Stimulated activated naive CD4-positive, alpha-beta T cell treated with Interleukin-2 at 50 U/mL for 16 hours (primary cell): ENCODE measurements at regions not wholly inside any gene's neighbourhood (a gene's known extent, or its start where the extent isn't known, plus 50 kb on each side); places are given as distances from the start of the nearest gene placed in this dataset.

ENCODE experiments used
- DNase-seq: peaks from one replicate; lab custom pipeline; 2025; lab: John Stamatoyannopoulos, UW

DNA sequence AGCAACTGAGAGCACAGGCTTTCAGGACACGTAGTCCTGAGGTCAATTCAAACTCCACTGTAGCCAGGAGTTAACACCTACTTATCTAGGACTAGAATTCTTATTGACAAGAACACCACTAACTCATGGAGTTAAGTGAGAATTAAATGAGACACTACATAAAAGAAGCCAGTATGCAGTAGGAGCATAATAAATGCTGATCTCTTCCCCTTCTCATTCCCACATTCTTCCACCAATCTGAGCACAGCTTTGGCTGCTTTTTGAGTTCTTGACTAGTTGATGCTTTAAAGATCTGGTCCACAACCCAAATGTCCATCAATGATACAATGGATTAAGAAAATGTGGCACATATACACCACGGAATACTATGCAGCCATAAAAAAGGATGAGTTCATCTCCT, 55.2 kb downstream of the TTC32 start:
- DNase-seq, result no peak

- no peak for DNase-seq
These were observed 55.8 kb downstream of the TTC32 start for GRCh38 chr2:19846030-19846429.

- no peak for DNase-seq
These were observed 56.4 kb downstream of the TTC32 start for GRCh38 chr2:19845323-19845920.

DNA sequence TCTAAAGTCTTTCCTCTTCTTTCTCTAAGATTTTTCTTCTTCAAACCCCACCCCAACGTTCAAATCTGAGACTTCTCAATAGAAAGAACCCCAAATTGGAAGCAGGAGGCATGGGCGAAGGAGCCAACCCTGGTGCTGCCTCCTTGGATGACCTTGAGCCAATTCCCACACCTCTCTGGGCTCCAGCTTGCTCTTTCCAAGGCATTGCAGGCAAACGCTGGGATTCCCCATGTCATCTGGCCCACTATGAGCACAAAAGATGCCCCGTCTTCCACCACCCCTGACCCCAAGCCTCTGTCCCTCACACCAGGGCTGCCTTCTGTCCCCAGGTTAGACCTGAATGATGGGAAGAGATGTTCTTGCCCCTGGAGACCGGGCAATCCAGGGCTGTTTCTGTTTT, 57.0 kb downstream of the TTC32 start:
- DNase-seq, result no peak

GRCh38 chr2:19843992-19844515, 57.7 kb downstream of the TTC32 start:
- no peak for DNase-seq

DNA sequence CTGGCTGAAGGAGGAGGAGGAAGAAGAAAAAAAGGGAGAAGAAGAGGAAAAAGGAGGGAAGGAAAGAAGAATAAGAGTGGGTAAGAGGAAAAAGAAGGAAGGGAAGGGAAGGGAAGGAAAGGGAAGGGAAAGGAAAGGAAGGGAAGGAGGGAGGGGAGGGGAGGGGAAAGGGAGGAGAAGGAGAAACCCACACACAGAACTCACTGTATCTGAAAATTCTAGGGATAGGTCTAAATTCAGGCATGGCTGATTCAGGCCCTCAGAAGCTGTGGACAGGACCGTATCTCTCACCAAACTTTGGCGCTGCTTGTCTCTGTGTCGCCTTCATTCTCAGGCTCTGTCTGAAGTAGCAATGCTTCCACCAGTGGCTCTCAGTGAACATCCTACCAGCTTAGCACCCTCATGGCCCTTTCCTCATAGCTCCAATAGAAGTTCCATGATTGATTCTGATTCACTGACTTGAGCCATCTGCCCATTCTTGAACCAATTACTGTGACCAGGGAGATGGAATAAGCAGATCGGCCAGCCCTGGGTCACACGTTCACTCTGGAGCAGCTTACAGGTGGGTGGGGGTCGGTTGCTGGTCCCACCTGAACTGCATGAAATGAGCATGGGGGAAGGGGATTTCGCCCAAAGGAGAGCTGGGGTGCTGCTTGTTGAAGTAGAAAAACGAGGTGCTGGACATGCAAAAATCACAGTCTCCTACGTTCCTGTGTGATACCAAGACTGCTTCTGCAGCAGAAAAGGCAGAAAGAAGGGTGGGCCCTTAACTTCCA, 59.7 kb downstream of the TTC32 start:
- DNase-seq, result no peak

- DNase-seq, result peak; percentile 0
These were observed 62.3 kb downstream of the TTC32 start for GRCh38 chr2:19839438-19839837.

GRCh38 chr2:19838616-19839015, 63.2 kb downstream of the TTC32 start:
- DNase-seq, result no peak

DNA sequence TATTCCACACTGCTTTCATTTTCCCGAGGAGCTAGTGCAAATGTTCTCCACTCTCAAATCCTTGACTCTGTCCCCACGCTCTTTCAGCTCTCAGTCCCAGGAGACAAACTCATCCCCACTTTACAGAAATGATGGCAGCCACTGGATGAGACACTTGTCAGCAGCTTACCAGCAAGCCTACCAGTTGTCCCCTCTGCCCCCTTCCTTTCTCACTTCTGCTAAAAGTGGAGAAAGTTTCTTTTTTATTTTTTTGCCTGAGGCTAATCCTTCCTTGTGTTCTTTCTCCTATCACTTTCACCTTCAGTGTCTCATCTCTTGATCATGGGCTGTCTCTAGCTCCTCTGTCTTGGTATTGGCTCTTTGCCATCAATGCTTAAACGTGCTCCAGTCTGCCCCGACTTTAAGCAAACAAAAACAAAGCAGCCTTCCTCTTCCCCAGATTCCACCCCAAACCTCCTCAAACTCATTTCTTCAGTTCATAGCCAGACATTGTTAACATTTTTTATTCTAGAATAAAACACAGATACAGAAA, 64.5 kb downstream of the TTC32 start:
- no peak for DNase-seq

- DNase-seq, result no peak
These were observed 66.0 kb downstream of the TTC32 start for GRCh38 chr2:19835781-19836281.

DNA sequence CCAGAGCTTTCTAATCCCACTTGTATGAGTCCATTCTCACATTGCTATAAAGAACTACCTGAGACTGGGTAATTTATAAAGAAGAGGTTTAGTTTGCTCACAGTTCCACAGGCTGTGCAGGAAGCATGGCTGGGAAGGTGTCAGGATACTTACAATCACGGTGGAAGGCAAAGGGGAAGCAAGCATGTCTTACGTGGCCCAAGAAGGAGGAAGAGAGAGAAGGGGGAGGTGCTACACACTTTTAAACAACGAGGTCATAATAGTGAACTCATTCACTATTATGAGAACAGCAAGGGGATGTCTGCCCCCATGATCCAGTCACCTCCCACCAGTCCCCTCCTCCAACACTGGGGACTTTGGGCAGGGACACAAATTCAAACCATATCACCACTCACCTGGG, 67.8 kb downstream of the TTC32 start:
- DNase-seq, result no peak

GRCh38 chr2:19829672-19830071, 72.1 kb downstream of the TTC32 start:
- no peak for DNase-seq

DNA sequence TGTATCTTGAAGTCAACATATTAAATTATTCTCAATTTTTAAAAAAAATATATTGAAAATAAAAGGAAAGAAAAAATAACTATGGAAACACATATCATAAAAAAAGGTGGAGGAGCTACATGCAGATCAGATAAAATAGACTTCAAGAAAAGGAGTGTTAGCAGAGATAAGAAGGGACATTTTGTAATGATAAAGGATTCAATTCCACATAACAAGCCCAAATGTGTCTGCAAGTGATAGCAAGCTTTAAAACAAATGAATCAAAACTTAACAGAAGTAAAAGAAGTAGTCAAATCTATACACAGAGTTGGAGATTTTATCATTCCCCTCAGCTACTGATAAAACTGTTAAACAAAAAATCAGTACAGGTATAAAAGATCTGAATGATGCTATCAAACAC, 74.9 kb downstream of the TTC32 start:
- DNase-seq, result no peak

GRCh38 chr2:19823507-19823906, 78.3 kb downstream of the TTC32 start:
- no peak for DNase-seq

DNA sequence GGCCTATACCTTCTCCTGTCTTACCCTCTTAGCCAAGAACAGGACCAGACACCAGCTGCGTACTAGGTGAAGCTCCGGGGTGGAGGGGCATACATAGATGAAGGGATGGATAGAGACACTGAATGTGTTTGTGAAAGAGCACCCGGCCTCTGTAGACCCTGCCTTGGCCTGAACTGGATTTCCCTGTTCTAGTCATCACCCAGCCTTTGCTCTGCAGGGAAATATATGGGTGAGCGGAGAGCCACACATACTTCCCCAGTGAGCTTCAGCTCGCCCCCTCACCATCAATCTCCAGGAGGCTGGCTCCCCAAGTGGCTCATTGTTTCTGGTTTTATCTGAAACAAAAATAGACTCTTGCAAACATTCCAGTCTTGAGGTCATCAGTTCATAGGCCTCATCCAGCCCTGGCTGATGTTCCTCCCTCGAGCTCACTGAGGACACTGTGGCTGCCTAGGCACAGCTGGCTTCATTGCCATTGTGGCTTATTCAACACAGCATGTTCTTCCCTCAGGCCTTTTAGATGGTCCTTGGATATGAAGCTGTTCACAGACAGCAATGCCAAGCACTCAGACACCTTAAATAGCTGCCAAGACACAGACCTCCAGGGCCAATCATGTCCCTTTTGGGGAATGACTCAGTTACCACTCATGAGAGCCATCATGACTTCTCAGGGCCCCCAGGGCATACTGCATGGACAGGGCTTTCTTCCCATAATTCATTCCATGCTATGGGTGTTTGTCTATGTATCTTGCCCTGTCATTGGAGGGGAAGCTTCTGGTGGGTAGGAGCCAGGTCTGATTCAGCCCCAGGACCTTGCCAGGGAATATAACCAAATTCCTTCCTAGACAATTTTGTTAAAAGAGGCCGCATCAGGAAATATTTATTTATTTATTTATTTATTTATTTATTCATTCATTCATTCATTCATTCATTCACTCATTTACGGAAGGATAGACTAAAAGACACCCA, 82.4 kb downstream of the TTC32 start:
- no peak for DNase-seq

- DNase-seq, result no peak
These were observed 83.2 kb downstream of the TTC32 start for GRCh38 chr2:19818543-19818942.

DNA sequence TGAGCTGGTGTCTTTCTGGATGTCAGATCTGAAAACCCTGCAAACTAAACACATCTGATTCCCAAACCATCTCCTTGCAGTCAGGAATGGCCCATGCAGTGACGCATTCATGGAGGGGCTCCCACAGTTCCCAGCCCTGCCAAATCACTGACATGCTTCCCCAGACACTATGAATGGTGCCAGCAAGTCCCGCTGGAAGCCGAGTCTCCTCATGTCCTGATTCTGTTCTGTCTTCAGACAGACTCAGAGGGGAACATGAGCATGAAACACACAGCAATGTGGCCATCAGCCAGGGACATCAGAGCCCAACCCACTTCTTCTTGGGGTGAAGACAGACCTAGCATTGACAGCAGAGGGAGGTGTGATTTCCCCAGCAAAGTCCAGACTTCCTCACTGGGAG, 83.7 kb downstream of the TTC32 start:
- DNase-seq, result no peak

GRCh38 chr2:19815746-19816145, 86.0 kb downstream of the TTC32 start:
- DNase-seq, result no peak

GRCh38 chr2:19812166-19812565, 89.6 kb downstream of the TTC32 start:
- no peak for DNase-seq

- no peak for DNase-seq
These were observed 90.6 kb downstream of the TTC32 start for GRCh38 chr2:19811186-19811585.

DNA sequence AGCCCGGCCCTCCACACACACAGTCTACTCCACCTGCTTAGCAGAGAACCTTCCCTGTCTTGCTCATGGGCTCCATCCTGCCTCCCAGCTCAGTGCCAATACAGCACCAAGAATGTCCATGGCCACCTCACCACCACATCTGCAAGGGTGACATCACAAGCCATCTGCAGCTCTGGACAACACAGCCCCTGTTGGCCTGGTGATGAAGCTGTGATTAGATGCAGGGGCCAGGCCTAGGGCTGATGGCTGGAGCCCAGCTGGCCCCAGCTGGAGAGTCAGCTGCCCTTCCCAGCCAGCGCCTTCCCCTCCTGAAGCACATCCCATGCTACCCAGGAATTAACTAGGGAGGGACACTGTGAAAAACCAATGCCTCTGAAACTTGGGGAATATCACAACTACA, 91.1 kb downstream of the TTC32 start:
- no peak for DNase-seq

DNA sequence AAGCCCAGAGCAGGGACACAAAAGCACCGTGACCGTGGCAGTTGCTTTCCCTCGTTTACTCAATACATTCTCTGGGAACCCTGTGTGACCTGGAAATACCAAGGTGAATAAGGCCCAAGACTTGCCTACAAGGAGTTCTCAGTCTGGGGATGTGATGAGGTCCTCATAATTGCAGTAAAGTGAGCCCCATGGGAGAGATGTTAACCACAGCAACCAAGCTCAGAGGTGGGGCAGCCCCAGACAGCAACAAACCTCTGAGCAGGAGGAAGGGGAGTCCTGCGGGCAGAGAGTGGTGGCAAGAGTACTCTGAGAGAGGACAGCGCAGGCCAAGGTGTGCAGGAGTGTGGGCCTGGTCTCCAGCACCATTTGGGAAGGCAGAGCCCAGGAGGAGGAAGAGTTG, 91.6 kb downstream of the TTC32 start:
- no peak for DNase-seq
